ENCODE measurements at regions not wholly inside any gene's neighbourhood (a gene's known extent, or its start where the extent isn't known, plus 50 kb on each side); places are given as distances from the start of the nearest gene placed in this dataset.

DNA sequence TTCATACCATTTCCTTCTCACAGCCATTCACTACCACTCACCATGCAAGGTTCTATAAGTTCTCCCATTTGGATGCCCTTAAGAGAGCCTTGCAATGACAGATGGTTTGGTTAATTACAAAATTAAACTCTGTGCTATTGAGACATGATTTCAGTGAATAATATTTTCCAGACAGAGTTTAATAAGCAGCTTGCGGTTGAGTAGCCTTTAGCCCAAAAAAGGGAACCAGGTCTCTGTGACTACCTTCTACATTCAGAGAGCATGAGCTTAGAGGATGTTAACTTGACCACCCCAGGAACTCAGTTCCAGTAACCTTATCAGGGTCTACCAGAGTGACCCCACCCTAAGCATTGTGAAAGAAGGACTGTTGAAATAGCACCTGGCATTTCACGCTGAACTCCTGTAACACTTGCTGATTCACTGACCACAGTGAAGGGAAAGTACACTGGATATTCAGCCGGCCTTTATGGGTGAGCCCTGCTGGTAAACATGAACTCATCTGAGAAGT lies 1173.1 kb upstream of the ZEB2 start:
- no peak for DNase-seq

GRCh38 chr2:145691659-145692058 lies 1171.7 kb upstream of the ZEB2 start:
- DNase-seq, result no peak

DNA sequence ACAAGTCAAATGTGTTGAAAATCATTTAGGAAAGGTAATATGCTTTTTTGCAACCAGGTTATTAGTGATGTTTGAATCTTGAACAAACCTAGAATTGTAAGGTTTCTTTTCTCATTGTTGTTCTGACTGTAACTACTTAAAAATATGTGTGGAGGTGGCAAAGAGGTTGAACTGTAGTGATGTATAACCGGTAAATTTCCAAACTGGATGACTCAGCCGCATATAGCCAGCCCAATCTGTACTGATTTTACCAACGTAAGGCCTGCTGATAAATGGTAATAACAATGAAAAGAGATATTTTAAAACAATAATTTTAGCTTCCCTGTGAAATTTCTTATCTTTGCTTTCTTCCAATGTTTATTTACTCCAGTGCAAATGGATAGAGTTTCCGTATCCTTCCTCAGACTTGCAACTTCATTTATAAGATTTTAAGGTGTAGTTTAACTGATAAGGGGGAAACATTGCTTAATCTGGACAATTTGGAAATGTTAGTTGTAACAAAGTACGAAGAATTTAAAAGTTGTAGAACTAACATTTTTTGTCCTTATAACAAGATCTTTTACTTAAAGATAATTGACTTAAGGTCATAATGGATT lies 1170.4 kb upstream of the ZEB2 start:
- no peak for DNase-seq

GRCh38 chr2:145689277-145689676 lies 1169.4 kb upstream of the ZEB2 start:
- no peak for DNase-seq

DNA sequence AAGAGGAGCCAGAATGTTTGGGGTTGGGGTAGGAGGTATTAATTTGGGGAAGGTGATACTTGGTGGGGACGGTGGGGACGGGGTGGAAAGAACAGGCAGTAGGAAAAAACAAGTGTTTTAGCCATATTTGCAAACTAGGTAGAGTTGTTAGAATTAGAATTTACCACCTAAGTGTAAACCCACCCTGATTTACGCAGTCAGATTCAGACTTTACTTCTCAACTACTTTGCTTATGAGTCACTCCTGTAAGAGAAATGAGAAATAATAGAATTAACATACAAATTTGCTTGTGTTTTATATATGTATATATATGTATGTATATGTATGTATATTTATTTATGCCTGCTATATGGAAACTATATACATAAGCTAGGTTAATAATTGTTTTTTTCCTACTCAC lies 1168.2 kb upstream of the ZEB2 start:
- DNase-seq, result no peak

- no peak for DNase-seq
These were observed 1167.7 kb upstream of the ZEB2 start for GRCh38 chr2:145687442-145688134.

GRCh38 chr2:145685383-145686050 lies 1165.6 kb upstream of the ZEB2 start:
- DNase-seq, result no peak

DNA sequence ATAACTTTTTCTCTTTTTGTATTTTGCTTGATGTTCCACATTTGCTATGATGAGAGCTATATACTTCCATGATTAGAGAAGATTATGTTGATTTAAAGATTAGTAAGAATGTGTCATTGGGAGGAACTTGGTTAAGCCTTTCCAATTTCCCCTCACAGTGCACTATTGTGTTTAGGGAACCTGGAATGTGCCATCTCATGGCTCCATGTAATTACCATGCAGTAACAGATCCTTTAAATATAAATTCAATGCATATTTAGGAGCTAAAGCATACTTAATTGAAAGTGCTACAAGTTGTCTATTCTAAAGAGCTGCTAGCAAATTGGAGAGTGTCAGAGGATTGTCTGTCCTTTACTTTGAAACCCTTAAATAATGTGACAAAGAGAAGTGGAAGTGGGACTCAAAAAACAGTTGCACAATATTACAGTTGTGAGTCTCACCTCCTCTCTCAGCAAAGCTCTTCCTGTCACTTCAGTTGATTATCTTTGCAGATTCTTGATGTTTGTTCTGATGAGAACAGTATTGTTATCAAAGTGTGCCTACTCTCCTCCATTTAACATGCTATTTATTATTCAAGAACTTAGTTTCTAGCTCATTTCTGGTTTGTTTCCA lies 1162.7 kb upstream of the ZEB2 start:
- DNase-seq, result no peak

DNA sequence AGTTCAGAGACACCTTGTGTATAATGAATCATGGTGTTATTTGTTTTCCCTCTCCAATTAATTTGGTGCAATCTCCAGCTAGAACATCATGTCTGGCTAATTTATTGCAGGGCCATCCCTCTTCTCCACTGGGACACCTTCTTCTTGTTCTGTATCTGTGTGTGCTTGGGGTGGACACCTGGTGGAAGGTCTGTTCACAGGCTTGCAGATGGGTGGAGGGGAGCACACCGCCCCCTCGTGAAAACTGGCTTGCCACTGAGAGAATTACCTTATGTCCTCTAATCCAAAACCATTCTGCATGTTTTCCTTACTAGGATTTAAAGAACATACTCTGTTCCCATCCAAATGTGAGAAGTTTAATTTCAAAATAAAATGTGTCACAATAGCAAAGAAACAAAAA lies 1160.4 kb upstream of the ZEB2 start:
- no peak for DNase-seq

DNA sequence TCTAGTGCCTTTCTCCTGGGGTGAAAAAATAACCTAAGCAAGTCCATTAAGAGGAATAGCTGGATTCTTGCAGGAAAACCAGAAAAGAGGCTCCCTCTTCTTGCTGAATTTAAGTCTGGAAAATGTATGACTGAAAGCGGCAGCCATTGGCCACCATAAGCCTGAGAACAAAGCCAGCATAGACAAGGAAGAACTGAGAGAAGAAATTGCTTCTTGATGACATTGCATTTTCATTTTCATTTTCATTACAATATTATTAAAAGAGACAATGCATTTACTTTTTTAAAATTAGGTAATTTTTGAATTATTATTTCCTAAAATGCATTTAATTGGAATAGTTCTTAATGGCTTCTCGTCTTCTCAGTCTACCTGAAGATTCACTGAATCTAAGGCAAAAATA lies 1157.5 kb upstream of the ZEB2 start:
- no peak for DNase-seq

DNA sequence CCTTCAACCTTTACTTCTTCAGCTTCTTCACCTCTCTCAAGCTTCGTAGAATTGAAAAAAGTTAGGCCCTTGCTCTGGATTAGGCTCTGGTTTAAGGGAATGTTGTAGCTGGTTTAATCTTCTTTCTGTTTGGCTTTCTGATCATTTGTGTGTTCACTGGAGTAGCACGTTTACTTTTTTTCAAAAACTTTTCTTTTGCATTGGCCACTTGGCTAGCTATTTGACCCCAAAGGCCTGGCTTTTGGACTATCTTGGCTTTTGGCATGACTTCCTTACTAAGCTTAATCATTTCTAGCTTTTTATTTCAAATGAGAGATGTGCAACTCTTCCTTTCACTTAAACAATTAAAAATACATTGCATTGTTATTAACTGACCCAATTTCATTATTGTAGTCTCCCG lies 1154.8 kb upstream of the ZEB2 start:
- no peak for DNase-seq

GRCh38 chr2:145669301-145669700 lies 1149.4 kb upstream of the ZEB2 start:
- no peak for DNase-seq

- DNase-seq, result no peak
These were observed 1146.6 kb upstream of the ZEB2 start for GRCh38 chr2:145666552-145666951.

- DNase-seq, result no peak
These were observed 1137.3 kb upstream of the ZEB2 start for GRCh38 chr2:145657265-145657664.

DNA sequence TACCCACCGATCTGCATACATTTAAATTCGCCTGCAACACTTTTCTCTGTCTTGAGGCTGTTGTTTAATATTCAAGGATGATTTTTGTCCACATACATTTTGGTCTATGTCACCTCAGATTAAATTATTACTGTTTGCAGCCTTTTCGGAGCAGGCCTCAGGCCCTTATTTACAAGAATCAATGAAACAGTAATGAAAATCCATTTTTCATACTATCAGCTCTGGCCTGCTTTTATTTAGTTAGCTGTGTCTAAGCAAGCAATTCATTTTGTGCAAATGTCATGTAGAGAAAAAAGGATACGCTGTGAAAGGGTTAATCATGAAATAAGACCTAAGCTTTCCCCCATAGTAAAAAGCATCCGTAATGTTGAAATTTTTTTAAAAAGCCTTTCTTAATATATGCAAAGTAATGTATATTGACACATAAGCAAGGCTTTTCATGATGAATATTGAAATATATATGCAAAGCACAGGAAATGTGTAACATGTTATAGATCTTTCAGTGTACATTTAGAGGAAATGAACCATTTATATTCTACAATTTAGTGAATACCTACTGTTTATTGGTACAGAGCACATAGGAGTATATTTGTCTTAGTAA lies 1135.3 kb upstream of the ZEB2 start:
- no peak for DNase-seq

DNA sequence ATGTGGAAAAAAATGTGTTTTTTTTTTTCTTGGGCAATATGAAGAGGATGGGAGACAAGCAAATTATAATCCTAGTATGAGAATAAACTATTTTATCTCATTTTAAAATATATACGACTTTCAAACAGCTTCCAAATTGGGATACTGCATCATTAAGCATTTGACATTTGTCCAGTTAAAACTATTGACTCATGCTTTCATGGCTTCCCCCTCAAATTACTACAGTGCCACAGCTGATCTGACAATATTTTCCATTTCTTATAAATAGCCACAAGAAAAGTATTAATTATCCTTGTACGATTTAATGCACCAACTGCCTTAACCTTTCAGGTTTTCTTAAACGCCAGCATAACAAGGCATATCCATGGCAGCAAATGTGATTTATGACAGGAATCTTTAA lies 1134.8 kb upstream of the ZEB2 start:
- DNase-seq, result no peak

DNA sequence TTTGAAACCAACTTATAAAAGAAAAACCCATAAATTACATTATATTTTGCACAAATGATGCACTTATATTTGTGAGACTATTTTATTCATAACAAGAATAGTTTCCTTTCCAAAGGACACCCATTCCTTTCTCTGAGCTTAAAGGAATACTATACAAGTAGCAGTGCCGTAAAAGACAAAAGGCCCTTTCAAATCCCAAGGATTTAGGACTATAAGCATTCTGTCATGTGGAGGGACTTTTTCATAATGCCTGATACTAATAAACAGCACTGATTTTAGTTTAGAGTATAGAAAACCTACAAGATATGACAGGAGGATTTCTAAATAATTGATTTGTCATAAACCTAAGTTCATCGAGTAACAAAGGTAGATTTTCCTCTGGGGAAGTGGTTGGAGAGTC lies 1134.2 kb upstream of the ZEB2 start:
- DNase-seq, result no peak

DNA sequence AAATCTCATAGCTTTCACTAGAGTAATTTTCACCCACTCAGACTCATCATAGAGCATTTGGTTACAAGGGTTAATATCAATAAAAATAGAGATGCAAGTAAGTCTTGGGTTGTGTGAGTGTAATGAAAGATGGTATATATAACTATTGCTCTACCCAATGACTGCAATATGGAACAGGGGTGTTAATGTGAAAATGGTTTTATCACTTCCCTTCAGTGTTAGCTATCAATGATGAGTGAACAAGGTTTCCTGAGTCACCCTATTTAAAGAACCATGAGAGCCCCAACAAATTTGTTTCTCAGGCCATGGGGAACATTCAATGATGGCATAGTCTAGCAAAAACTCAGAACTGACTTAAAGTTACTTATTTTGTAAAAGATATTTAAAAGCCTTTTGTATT lies 1133.6 kb upstream of the ZEB2 start:
- DNase-seq, result no peak

DNA sequence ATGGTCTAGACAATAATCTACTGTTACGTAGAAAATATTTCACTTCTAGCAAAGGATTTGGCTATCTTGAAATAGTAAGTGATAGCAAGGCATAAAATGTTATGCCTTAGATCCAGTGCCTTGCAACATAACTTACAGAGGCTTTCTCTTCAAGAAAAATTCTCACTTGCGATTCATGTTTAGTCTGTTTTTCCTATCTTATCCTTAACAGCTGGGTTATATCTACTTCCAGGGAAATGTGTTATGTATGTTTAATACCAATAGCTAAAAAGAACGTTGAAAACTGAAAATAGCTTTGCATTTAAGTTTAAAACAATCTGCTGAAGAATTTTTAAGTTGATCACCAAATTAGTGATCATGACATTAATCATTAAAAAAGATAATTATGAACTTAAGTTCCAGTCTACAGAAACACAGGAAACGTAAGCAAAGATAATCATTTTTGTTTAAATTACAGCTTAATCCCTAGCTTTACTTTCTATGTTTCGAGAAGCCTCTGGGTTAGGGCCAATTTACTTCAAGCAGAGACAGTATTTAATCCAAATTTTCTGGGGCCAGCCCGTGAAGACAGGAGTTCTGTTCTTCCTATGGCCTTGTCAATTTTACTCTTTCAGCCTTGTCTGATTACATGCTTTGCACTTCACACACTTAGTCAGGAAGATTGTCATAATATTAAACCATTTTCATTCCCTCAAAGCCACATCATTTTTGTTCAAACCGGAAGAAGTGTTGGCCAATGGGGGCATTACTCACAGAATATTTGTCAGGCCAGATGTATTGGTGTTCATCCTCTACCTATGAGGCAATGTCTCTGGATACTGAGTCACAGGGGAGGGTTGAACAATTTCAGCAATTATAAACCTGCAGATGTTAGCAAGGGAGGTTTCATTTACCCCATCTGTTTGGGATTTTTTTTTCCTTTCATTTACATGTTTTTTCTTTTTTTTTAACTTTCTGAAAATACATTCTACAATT lies 1132.9 kb upstream of the ZEB2 start:
- no peak for DNase-seq

DNA sequence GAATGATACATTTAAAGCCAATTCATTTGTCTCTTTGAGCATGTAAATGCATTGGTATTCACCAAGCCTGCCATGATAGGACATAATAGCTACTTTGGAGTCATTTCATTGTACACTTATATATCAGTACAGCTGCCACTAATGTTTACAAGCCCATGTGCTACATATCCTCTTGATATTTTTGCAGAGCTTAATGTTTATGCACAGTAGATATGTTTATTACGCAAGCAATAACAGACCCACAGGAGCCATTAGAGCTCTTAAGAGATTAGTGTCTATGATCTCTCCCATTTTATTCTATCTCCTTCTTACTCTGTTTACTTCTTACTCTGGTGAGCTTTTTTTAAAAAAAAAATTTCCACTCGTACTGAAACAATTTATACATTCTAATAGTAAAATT lies 1132.1 kb upstream of the ZEB2 start:
- DNase-seq, result no peak

DNA sequence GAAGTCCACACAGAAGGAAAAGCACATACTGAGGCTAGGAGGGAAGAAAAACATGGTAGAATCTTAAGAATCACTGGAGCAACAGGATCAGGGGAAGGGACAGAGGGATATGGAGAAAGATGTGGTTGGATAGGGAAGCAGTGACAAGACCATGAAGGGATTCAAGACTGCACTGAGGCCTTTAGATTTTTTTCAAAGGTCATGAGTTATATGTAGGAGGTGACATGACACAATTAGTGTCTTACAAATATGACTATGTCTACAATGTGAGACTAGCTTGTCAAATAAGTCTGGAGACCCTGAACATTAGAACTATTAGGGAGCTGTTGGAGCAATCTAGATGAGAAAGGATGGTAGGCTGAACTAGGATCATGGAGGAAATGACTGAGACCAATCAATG lies 1130.3 kb upstream of the ZEB2 start:
- DNase-seq, result no peak

- no peak for DNase-seq
These were observed 1129.1 kb upstream of the ZEB2 start for GRCh38 chr2:145649061-145649460.

All from NCI-H2029 (cell line).